ENCODE measurements at regions not wholly inside any gene's neighbourhood (a gene's known extent, or its start where the extent isn't known, plus 50 kb on each side); places are given as distances from the start of the nearest gene placed in this dataset.
"Not testable (repeated sequence)": the region's sequence is repeated elsewhere in the genome, so short reads cannot be mapped to it uniquely, and the experiment has no call there.

DNA sequence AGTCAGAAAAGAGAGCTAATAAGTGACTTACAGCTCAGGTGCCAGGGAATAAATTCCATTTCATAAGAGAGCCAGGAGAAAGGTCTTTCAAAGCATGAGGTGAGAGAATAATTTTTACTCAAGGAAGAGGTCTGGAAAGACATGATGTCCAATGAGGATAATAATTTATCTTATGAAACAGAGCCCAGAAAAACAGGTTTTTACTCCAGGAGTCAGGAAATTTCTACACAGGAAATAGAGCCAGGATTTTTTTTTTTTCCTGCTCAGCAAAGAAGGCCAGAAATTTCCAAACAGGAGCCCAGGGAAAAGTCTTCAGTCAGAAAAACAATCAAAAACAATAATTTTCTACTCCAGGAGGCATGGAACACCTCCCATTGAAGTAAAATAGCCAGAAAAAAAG is 1185.7 kb upstream of the TSPY4 start:
- DNase-seq (ENCODE audit: low spot score): no peak

GRCh38 chrY:8128578-8128977 is 1208.7 kb upstream of the TSPY4 start:
- DNase-seq (ENCODE audit: low spot score): no peak

DNA sequence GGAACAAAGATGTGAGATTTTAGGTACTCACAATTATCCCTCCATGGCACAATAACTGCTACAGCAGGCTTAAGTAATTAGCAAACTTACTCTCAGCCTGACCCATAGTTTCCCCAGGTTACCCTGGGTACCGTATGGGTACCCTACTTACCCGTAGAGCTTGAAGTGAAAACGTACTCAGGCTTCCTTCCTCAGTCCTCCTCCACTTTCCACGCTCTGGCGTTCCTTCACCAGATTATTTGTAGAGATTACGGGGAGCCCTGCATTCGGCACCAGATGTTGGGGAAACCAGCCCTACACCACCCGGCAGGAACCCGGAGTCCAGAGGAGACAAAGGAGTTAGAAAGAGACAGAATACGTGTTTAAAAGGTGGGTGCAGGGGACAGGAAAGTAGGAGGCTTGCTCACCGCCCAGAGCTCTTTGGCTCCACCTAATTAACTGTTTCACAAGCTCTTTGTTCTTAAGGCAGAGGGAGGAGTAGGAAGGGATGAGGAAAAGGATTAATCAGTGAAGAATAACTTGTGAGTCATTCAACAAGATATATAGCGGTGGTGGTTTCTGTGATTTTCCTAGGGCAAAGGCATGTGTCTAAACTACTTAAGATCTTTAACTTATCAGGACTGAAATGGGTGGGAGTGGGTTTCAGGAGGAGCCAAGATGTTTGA is 1211.2 kb upstream of the TSPY4 start:
- no peak for DNase-seq (ENCODE audit: low spot score)

DNA sequence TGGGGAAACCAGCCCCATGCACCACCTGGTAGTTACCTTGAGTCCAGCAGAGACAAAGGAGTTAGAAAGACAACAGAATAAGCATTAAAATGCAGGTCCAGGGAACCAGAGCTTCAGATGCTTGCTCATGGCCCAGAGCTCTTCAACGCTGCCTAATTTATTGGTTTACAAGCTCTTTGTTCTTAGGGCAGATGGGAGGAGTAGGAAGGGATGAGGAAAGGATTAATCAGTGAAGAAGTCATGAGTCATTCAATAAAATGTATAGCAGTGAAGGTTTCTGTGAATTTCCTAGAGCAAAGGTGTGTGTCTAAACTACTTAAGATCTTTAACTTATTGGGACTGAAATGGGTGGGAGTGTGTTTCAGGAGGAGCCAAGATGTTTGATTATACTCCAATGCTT is 1210.3 kb upstream of the AMELY start:
- no peak for DNase-seq (ENCODE audit: low spot score)

- no peak for DNase-seq (ENCODE audit: low spot score)
Observed at GRCh38 chrY:8094429-8094828, 1182.9 kb upstream of the AMELY start.

DNA sequence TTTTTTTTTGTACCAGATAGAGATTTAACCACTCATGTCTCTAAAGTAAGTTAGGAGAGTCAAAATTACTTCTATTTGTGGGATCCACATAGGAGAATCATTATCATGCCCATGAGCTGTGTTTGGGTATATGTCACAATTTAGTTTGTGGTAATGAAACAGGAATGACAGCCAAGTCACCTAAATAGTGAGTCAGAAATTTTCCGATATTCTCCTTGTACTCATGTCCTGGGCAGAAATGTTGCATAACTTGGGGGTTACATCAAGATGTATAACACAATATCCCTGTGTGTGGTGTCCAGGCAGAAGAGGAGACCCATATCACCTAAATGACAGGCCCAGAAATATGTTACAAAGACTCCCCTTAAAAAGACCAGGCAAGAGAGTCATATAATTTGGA is 1181.4 kb upstream of the AMELY start:
- DNase-seq (ENCODE audit: low spot score): no peak

DNA sequence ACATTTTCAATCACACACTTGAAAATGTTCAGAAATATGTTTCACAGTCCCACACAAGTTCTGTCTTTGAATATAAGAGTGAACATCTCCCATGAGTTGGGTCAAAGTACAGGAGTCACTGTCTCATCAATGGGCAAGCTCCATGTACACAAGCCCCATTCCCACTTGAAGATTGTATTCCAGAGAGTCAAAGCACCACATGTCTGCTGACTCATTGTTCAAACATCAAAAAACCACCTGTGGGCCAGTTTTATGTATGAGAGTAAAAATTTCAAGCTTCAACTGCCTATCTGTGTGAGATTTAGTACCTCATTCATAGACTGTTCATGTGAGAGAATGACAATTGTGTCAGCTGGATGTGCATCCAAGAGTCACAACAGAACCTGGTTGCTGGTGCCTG is 1174.4 kb upstream of the AMELY start:
- no peak for DNase-seq (ENCODE audit: low spot score)

GRCh38 chrY:8084192-8084591 is 1172.6 kb upstream of the AMELY start:
- no peak for DNase-seq (ENCODE audit: low spot score)

DNA sequence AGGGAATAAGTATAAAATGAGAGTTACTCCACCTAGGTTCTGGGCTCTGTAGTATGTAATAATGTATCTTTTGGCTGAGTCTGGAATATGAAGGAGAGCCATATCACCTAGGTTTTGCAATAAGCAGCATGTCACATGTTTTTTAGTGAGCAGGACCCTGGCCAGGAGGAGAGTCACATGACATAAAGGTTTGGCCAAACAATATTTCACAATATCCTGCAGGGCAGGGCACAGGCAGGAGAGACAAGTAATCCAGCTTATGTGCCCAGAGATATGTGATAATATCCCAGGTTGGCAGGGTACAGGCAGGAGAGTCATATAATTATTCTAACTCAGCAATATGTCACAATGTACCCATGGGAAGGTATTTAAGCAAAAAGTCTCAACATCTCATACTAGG is 1169.6 kb upstream of the AMELY start:
- DNase-seq (ENCODE audit: low spot score): no peak

GRCh38 chrY:8065220-8065619 is 1153.7 kb upstream of the AMELY start:
- no peak for DNase-seq (ENCODE audit: low spot score)

- DNase-seq (ENCODE audit: low spot score): no peak
Observed at GRCh38 chrY:8064500-8064899, 1152.9 kb upstream of the AMELY start.

GRCh38 chrY:8063973-8064372 is 1152.4 kb upstream of the AMELY start:
- no peak for DNase-seq (ENCODE audit: low spot score)

GRCh38 chrY:8058613-8059012 is 1147.1 kb upstream of the AMELY start:
- DNase-seq (ENCODE audit: low spot score): no peak

GRCh38 chrY:8051340-8051739 is 1139.8 kb upstream of the AMELY start:
- no peak for DNase-seq (ENCODE audit: low spot score)

DNA sequence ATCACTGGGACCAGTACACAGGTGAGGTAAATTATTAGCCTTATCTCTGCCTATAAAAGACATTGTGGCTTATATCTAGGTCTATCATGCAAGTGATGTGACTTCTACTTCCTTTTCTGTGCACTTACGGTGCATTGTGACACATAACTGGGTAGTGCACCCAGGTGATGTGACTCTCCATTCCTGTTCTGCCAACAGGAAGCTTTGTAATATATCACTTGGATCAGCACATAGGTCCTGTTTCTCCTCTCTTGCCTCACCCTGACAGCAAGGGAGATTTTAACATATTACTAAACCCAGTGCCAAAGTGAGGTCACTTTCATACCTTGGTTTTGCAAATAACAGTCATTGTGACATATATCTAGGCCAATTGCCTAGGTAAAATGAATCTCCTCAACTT is 1129.7 kb upstream of the AMELY start:
- no peak for DNase-seq (ENCODE audit: low spot score)

DNA sequence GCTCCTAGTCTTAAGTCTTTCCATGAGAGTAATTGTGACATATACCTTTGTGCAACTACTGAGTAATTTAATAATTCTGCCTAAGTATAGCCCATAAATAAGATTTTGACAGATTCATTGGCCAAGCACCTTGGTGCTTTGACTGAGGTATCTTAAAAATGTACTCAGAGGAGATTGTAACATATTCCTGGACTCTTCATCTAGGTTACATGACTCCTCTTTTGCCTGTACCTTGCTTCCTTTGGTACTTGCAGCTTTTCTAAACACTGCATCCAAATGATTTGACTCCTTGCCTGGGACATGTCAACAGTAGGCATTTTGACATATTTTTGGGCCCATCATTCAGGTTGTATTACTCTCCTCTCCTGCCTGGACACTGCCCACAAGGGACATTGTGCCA is 1125.0 kb upstream of the AMELY start:
- DNase-seq (ENCODE audit: low spot score): no peak

- DNase-seq (ENCODE audit: low spot score): no peak
Observed at GRCh38 chrY:8035653-8036052, 1124.1 kb upstream of the AMELY start.

DNA sequence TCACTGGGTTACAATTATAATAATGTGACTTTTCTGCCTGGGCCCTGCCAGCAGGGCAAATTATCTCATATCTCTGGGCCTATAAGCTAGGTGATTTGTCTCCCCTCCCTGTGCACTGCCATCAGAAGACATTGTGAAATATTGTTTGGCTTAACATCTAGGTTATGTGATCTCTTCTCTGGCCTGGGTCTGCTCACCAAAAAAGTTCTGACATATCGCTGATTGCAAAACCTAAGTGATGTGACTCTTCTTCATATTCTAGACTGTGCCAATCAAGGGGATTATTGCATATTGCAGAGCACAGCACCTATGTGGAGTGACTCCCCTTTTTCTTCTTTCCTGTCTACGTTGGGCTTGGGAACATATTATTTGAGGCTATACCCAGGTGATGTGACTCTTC is 1123.1 kb upstream of the AMELY start:
- DNase-seq (ENCODE audit: low spot score): no peak

- no peak for DNase-seq (ENCODE audit: low spot score)
Observed at GRCh38 chrY:8033200-8033599, 1121.6 kb upstream of the AMELY start.

DNA sequence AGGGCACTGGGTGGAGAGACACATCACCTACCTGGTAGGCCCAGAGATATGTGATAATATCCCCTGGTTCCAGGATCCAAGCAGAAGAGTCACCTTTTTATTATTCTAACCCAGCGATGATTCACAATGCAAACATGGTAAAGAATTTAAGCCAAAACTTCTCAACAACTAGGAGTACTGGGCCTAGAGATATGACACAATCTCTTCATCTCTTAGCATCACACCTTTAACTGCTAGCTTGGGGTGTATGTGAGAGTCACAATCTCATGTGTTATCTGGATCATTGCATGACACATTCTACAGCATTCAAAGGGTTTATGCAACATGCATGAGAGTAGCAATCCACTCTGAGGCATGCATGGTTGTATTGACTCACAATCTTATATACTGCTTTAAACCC is 1109.0 kb upstream of the AMELY start:
- no peak for DNase-seq (ENCODE audit: low spot score)

- DNase-seq (ENCODE audit: low spot score): no peak
Observed at GRCh38 chrY:8011515-8011914, 1100.0 kb upstream of the AMELY start.

- DNase-seq (ENCODE audit: low spot score): no peak
Observed at GRCh38 chrY:8004196-8004595, 1092.6 kb upstream of the AMELY start.

GRCh38 chrY:7996726-7997125 is 1085.2 kb upstream of the AMELY start:
- no peak for DNase-seq (ENCODE audit: low spot score)

DNA sequence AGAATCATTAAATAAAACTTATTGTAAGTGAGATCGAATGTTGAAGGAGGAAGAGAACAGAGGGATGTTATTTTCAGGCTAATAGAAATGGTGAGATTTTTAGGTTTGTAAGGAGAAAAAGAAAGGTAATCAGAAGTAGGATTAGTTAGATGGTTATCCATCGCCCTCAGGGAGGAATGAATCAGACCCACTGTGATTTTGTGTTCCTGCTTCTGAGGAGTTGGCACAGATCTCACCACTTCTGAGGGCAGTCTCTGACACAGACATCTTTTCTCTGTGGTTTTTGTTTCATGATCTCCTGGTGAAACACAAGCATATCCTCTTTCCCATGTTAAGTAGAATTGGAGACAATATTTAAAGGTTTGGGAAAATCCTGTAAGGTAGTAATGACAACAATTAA is 1083.2 kb upstream of the AMELY start:
- DNase-seq (ENCODE audit: low spot score): not testable (repeated sequence)

- DNase-seq (ENCODE audit: low spot score): no peak
Observed at GRCh38 chrY:7979770-7980169, 1068.2 kb upstream of the AMELY start.

Measured in germinal center (tissue), 1 donor.